SK-N-SH treated with all-trans-retinoic acid at 6 μM for 48 hours (cell line): ENCODE measurements at regions not wholly inside any gene's neighbourhood (a gene's known extent, or its start where the extent isn't known, plus 50 kb on each side); places are given as distances from the start of the nearest gene placed in this dataset.

ENCODE experiments used
- ARNTL ChIP-seq: fragments of 450-650 bp; formaldehyde crosslinking; IDR thresholded peaks from 2 replicates; pipeline ENCODE4 v1.5.0; 2020; ENCODE audit warnings: low read depth, mild to moderate bottlenecking, moderate library complexity, borderline replicate concordance
- CREB5 ChIP-seq: fragments of 250-450 bp; sonication (Bioruptor Pico); IDR thresholded peaks from 2 replicates; pipeline ENCODE4 v1.5.1; 2020; ENCODE audit warnings: low read depth, mild to moderate bottlenecking, moderate library complexity
- CSDC2 ChIP-seq: fragments of 250-450 bp; sonication (Bioruptor Pico); IDR thresholded peaks from 2 replicates; pipeline ENCODE4 v1.5.0; 2020; ENCODE audit warnings: mild to moderate bottlenecking, moderate library complexity
- ESRRG ChIP-seq: fragments of 250-450 bp; sonication (Bioruptor Pico); IDR thresholded peaks from 2 replicates; pipeline ENCODE4 v1.6.1; 2021; ENCODE audit warnings: mild to moderate bottlenecking
- GLIS3 ChIP-seq: fragments of 250-450 bp; sonication (Bioruptor Pico); IDR thresholded peaks from 2 replicates; pipeline ENCODE4 v1.5.0; 2020; ENCODE audit warnings: mild to moderate bottlenecking, moderate library complexity
- ISL1 ChIP-seq: fragments of 250-450 bp; sonication (Bioruptor Pico); IDR thresholded peaks from 2 replicates; pipeline ENCODE4 v2.1.2; 2022; ENCODE audit warnings: mild to moderate bottlenecking, moderate library complexity
- PATZ1 ChIP-seq: fragments of 250-450 bp; sonication (Bioruptor Pico); IDR thresholded peaks from 2 replicates; pipeline ENCODE4 v1.8.0; 2020; ENCODE audit warnings: mild to moderate bottlenecking, moderate library complexity, borderline replicate concordance
- POU6F1 ChIP-seq: fragments of 250-450 bp; sonication (Bioruptor Pico); IDR thresholded peaks from 2 replicates; pipeline ENCODE4 v1.8.0; 2021; ENCODE audit warnings: low read depth, mild to moderate bottlenecking, moderate library complexity, borderline replicate concordance
- RARB ChIP-seq: fragments of 250-450 bp; sonication (Bioruptor Pico); IDR thresholded peaks from 2 replicates; pipeline ENCODE4 v1.8.0; 2021; ENCODE audit warnings: mild to moderate bottlenecking, moderate library complexity
- ZFP3 ChIP-seq: fragments of 250-450 bp; sonication (Bioruptor Pico); IDR thresholded peaks from 2 replicates; pipeline ENCODE4 v1.5.0; 2020; ENCODE audit warnings: mild to moderate bottlenecking, moderate library complexity
- ZNF565 ChIP-seq: fragments of 450-650 bp; formaldehyde crosslinking; conservative IDR thresholded peaks from 2 replicates; pipeline ENCODE4 v1.5.0; 2020; ENCODE audit warnings: low read depth, mild to moderate bottlenecking, moderate library complexity
- TF ChIP-seq, protein P1 (sequence below): fragments of 250-450 bp; sonication (Bioruptor Pico); IDR thresholded peaks from 2 replicates; pipeline ENCODE4 v1.5.0; 2020; ENCODE audit warnings: mild to moderate bottlenecking, moderate library complexity

DNA sequence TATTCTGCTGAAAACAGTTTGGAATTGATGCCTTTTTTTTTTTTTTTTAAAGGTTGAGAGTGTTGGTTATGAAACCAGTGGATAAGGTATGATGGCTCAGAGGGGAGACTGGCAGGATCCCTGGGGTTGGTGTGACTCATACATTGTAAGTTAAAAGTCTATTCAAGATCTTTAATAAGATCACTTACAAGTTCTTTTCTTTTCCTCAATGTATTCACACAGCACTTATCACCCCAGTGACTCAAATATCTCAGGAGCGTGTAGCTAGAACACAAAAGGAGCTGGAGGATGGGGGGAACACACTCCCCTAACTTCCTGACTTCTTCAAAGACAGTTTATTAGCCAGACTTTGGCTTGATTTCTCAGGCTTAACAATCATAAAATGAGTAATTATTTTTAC is 285.3 kb downstream of the SV2B start:
- TF ChIP-seq ZFP3 (no peak), ARNTL (CRISPR knock-in tag) (no peak), ESRRG (CRISPR knock-in tag) (no peak), POU6F1 (CRISPR knock-in tag) (no peak), PATZ1 (CRISPR knock-in tag) (no peak), ISL1 (no peak), GLIS3 (CRISPR knock-in tag) (no peak), ZNF565 (CRISPR knock-in tag) (no peak), CREB5 (CRISPR knock-in tag) (no peak), CSDC2 (CRISPR knock-in tag) (no peak), RARB (CRISPR knock-in tag) (no peak)
- TF ChIP-seq, protein P1, sequence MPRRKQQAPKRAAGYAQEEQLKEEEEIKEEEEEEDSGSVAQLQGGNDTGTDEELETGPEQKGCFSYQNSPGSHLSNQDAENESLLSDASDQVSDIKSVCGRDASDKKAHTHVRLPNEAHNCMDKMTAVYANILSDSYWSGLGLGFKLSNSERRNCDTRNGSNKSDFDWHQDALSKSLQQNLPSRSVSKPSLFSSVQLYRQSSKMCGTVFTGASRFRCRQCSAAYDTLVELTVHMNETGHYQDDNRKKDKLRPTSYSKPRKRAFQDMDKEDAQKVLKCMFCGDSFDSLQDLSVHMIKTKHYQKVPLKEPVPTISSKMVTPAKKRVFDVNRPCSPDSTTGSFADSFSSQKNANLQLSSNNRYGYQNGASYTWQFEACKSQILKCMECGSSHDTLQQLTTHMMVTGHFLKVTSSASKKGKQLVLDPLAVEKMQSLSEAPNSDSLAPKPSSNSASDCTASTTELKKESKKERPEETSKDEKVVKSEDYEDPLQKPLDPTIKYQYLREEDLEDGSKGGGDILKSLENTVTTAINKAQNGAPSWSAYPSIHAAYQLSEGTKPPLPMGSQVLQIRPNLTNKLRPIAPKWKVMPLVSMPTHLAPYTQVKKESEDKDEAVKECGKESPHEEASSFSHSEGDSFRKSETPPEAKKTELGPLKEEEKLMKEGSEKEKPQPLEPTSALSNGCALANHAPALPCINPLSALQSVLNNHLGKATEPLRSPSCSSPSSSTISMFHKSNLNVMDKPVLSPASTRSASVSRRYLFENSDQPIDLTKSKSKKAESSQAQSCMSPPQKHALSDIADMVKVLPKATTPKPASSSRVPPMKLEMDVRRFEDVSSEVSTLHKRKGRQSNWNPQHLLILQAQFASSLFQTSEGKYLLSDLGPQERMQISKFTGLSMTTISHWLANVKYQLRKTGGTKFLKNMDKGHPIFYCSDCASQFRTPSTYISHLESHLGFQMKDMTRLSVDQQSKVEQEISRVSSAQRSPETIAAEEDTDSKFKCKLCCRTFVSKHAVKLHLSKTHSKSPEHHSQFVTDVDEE (CRISPR knock-in tag): no peak
